Gastrocnemius medialis (tissue), 4 donors: ENCODE measurements at regions not wholly inside any gene's neighbourhood (a gene's known extent, or its start where the extent isn't known, plus 50 kb on each side); places are given as distances from the start of the nearest gene placed in this dataset.

Experiments
- ATAC-seq, 2 donors: fragments of 150-250 bp; one replicate each; pipeline ENCODE4 v1.9.1; 2016
- DNase-seq, 2 donors: peaks; one replicate each; pipeline ENCODE4 v3.0.0-alpha.2; 2019
- H3K27ac ChIP-seq, 4 donors: fragments of 200-600 bp; sonication (generic); 1 replicate in 1 of 4; 2 replicates in 3 of 4; pipeline ENCODE4 v1.5.1; 2016 to 2018; ENCODE audit warnings: mild to moderate bottlenecking in 2 of 4, moderate library complexity in 1 of 4
- H3K27me3 ChIP-seq, 3 donors: fragments of 200-600 bp; sonication (generic) in 2 of 3; 1 replicate in 1 of 3; 2 replicates in 2 of 3; pipeline versions ENCODE4 v1.5.1 to v1.6.0; 2016 to 2019; ENCODE audit warnings: mild to moderate bottlenecking in 1 of 3, moderate library complexity in 1 of 3
- H3K36me3 ChIP-seq, 2 donors: fragments of 200-600 bp; sonication (generic) in 1 of 2; one replicate each; pipeline ENCODE4 v1.5.1; 2017 to 2018
- H3K4me1 ChIP-seq, 2 donors: fragments of 200-600 bp; sonication (generic) in 1 of 2; one replicate each; pipeline ENCODE4 v1.5.1; 2016 to 2017; ENCODE audit warnings: mild to moderate bottlenecking in 2 of 2
- H3K4me3 ChIP-seq, 4 donors: fragments of 200-600 bp; sonication (generic) in 3 of 4; 1 replicate in 1 of 4; 2 replicates in 3 of 4; pipeline ENCODE4 v1.5.1; 2016 to 2019; ENCODE audit warnings: mild to moderate bottlenecking in 2 of 4
- H3K9me3 ChIP-seq, 3 donors: fragments of 200-600 bp; sonication (generic) in 2 of 3; 1 replicate in 1 of 3; 2 replicates in 2 of 3; pipeline ENCODE4 v1.5.1; 2016 to 2019
- CTCF ChIP-seq, 5 experiments: fragments of 450-650 bp in 3 of 5; fragments of 200-600 bp in 2 of 5; sonication (generic) in 2 of 5; IDR thresholded peaks in 4 of 5; conservative IDR thresholded peaks in 1 of 5; 1 replicate in 4 of 5; 2 replicates in 1 of 5; pipeline ENCODE4 v1.5.1; 2016 to 2019; ENCODE audit warnings: antibody characterized with exemption in 5 of 5, mild to moderate bottlenecking in 3 of 5, moderate library complexity in 3 of 5
- POLR2A ChIP-seq, 2 donors: fragments of 450-650 bp; IDR thresholded peaks; one replicate each; pipeline ENCODE4 v1.6.1; 2017; ENCODE audit warnings: antibody characterized with exemption in 2 of 2, mild to moderate bottlenecking in 2 of 2, moderate library complexity in 2 of 2
- in situ Hi-C, 4 donors: fragments of 200-750 bp; cut with MboI; loops; one replicate each; pipeline versions ENCODE4 v1.15.0 to v1.8.0; 2017; ENCODE audit warnings: low sequenced_read_pairs in 4 of 4
- intact Hi-C: fragments of 100-400 bp; cut with DNase I; formaldehyde crosslinking; loops from one replicate; pipeline ENCODE4 v1.15.1; 2023; ENCODE audit warnings: low total_unique reads

- H3K36me3 ChIP-seq = no peaks in the 10 kb centered on the region
- no peaks in the 10 kb centered on the region for H3K9me3 ChIP-seq
- DNase-seq (no peak), ATAC-seq (no peak)
- TF ChIP-seq POLR2A (IDR thresholded peaks at IDR 0.05) (no peak), CTCF (IDR thresholded peaks at IDR 0.05 in 4 of 5, conservative IDR thresholded peaks at IDR 0.05 in 1 of 5) (no peak)
- H3K4me1 ChIP-seq = no peaks in the 10 kb centered on the region
- H3K27ac ChIP-seq = no peak overlapping the region
- no peak overlapping the region for H3K4me3 ChIP-seq
- in situ Hi-C loops = no loop called here
- intact Hi-C loops = no loop called here
- no peaks in the 10 kb centered on the region for H3K27me3 ChIP-seq
Measured at GRCh38 chrX:121110536-121110935, 63.1 kb downstream of the GLUD2 start.

- ATAC-seq = no peak
- Histone ChIP-seq H3K9me3 (no peaks in the 10 kb centered on the region), H3K27ac (no peak overlapping the region), H3K27me3 (no peaks in the 10 kb centered on the region), H3K4me3 (no peak overlapping the region), H3K4me1 (no peaks in the 10 kb centered on the region), H3K36me3 (no peaks in the 10 kb centered on the region)
- intact Hi-C loops = no loop called here
- no peak for DNase-seq
- TF ChIP-seq CTCF (IDR thresholded peaks at IDR 0.05 in 4 of 5, conservative IDR thresholded peaks at IDR 0.05 in 1 of 5) (no peak), POLR2A (IDR thresholded peaks at IDR 0.05) (no peak)
- in situ Hi-C loops = no loop called here
Measured at GRCh38 chrX:121114691-121115090, 67.3 kb downstream of the GLUD2 start.

- in situ Hi-C loops (no loop called here), intact Hi-C loops (no loop called here)
- Histone ChIP-seq H3K36me3 (no peaks in the 10 kb centered on the region), H3K4me3 (no peak overlapping the region), H3K27me3 (no peaks in the 10 kb centered on the region), H3K9me3 (no peaks in the 10 kb centered on the region), H3K27ac (no peak overlapping the region), H3K4me1 (no peaks in the 10 kb centered on the region)
- ATAC-seq (no peak), DNase-seq (no peak)
- TF ChIP-seq POLR2A (IDR thresholded peaks at IDR 0.05) (no peak), CTCF (IDR thresholded peaks at IDR 0.05 in 4 of 5, conservative IDR thresholded peaks at IDR 0.05 in 1 of 5) (no peak)
Measured at GRCh38 chrX:121120690-121121605, 73.5 kb downstream of the GLUD2 start.

GRCh38 chrX:121122332-121122731 is 74.9 kb downstream of the GLUD2 start:
- no peaks in the 10 kb centered on the region for H3K9me3 ChIP-seq
- intact Hi-C loops (no loop called here), in situ Hi-C loops (no loop called here)
- TF ChIP-seq CTCF (IDR thresholded peaks at IDR 0.05 in 4 of 5, conservative IDR thresholded peaks at IDR 0.05 in 1 of 5) (no peak), POLR2A (IDR thresholded peaks at IDR 0.05) (no peak)
- no peak for DNase-seq
- ATAC-seq = no peak
- H3K36me3 ChIP-seq = no peaks in the 10 kb centered on the region
- H3K27me3 ChIP-seq = no peaks in the 10 kb centered on the region
- no peak overlapping the region for H3K4me3 ChIP-seq
- no peak overlapping the region for H3K27ac ChIP-seq
- H3K4me1 ChIP-seq = no peaks in the 10 kb centered on the region
